ENCODE measurements at regions not wholly inside any gene's neighbourhood (a gene's known extent, or its start where the extent isn't known, plus 50 kb on each side); places are given as distances from the start of the nearest gene placed in this dataset.

- Mint-ChIP-seq H3K9me3 (peaks cover 14% of the 10 kb centered on the region), H3K36me3 (ENCODE audit: low read depth) (0 out of 2 replicates have a peak, but pooled peaks cover 7% of the 10 kb centered on the region), H3K27me3 (ENCODE audit: insufficient read depth) (peaks cover 21% of the 10 kb centered on the region), H3K4me3 (no peak overlapping the region), H3K27ac (no peak overlapping the region), H3K4me1 (ENCODE audit: low read depth) (no peaks in the 10 kb centered on the region)
- TF ChIP-seq CTCF (IDR thresholded peaks at IDR 0.05) = no peak
- no peak for DNase-seq
These were observed 143.3 kb upstream of the TNPO1 start for GRCh38 chr5:72673180-72673579.

GRCh38 chr5:72667708-72668107 lies 148.8 kb upstream of the TNPO1 start:
- Mint-ChIP-seq H3K4me1 (ENCODE audit: low read depth) (no peaks in the 10 kb centered on the region), H3K27me3 (ENCODE audit: insufficient read depth) (peaks cover 44% of the 10 kb centered on the region), H3K27ac (no peak overlapping the region), H3K36me3 (ENCODE audit: low read depth) (no peaks in the 10 kb centered on the region), H3K9me3 (no peaks in the 10 kb centered on the region), H3K4me3 (no peak overlapping the region)
- no peak for TF ChIP-seq CTCF (IDR thresholded peaks at IDR 0.05)
- DNase-seq = no peak

GRCh38 chr5:72662936-72663335 lies 153.5 kb upstream of the TNPO1 start:
- DNase-seq = no peak
- no peaks in the 10 kb centered on the region for H3K36me3 Mint-ChIP-seq (ENCODE audit: low read depth)
- peaks cover 52% of the 10 kb centered on the region for H3K27me3 Mint-ChIP-seq (ENCODE audit: insufficient read depth)
- no peak overlapping the region for H3K27ac Mint-ChIP-seq
- no peak overlapping the region for H3K4me3 Mint-ChIP-seq
- no peaks in the 10 kb centered on the region for H3K9me3 Mint-ChIP-seq
- H3K4me1 Mint-ChIP-seq (ENCODE audit: low read depth) = peaks cover 5% of the 10 kb centered on the region; the same call in 1 of the 2 replicates
- no peak for TF ChIP-seq CTCF (IDR thresholded peaks at IDR 0.05)

- no peaks in the 10 kb centered on the region for H3K36me3 Mint-ChIP-seq (ENCODE audit: low read depth)
- DNase-seq = no peak
- peaks cover 52% of the 10 kb centered on the region for H3K27me3 Mint-ChIP-seq (ENCODE audit: insufficient read depth)
- H3K4me3 Mint-ChIP-seq = no peak overlapping the region
- peaks cover 5% of the 10 kb centered on the region; the same call in 1 of the 2 replicates for H3K4me1 Mint-ChIP-seq (ENCODE audit: low read depth)
- no peak for TF ChIP-seq CTCF (IDR thresholded peaks at IDR 0.05)
- no peaks in the 10 kb centered on the region for H3K9me3 Mint-ChIP-seq
- H3K27ac Mint-ChIP-seq = no peak overlapping the region
These were observed 154.2 kb upstream of the TNPO1 start for GRCh38 chr5:72662305-72662704.

GRCh38 chr5:72661405-72661804 lies 154.2 kb upstream of the ZNF366 start:
- no peak for DNase-seq
- no peaks in the 10 kb centered on the region for H3K36me3 Mint-ChIP-seq (ENCODE audit: low read depth)
- H3K27me3 Mint-ChIP-seq (ENCODE audit: insufficient read depth) = peaks cover 47% of the 10 kb centered on the region
- H3K9me3 Mint-ChIP-seq = no peaks in the 10 kb centered on the region
- peaks cover 5% of the 10 kb centered on the region; the same call in 1 of the 2 replicates for H3K4me1 Mint-ChIP-seq (ENCODE audit: low read depth)
- no peak overlapping the region for H3K27ac Mint-ChIP-seq
- TF ChIP-seq CTCF (IDR thresholded peaks at IDR 0.05) = no peak
- H3K4me3 Mint-ChIP-seq = no peak overlapping the region

- Mint-ChIP-seq H3K4me1 (ENCODE audit: low read depth) (peaks cover 5% of the 10 kb centered on the region; the same call in 1 of the 2 replicates), H3K9me3 (no peaks in the 10 kb centered on the region), H3K36me3 (ENCODE audit: low read depth) (no peaks in the 10 kb centered on the region), H3K27ac (no peak overlapping the region), H3K27me3 (ENCODE audit: insufficient read depth) (peaks cover 40% of the 10 kb centered on the region), H3K4me3 (no peak overlapping the region)
- no peak for DNase-seq
- no peak for TF ChIP-seq CTCF (IDR thresholded peaks at IDR 0.05)
These were observed 152.5 kb upstream of the ZNF366 start for GRCh38 chr5:72659726-72660125.
